ENCODE measurements at regions not wholly inside any gene's neighbourhood (a gene's known extent, or its start where the extent isn't known, plus 50 kb on each side); places are given as distances from the start of the nearest gene placed in this dataset.

- no peaks in the 10 kb centered on the region for H3K9me2 ChIP-seq (replicated peaks; ENCODE audit: insufficient read depth, low read length)
- no peak for TF ChIP-seq CTCF (IDR thresholded peaks at IDR 0.05; ENCODE audit: low read length)
- no peak for TF ChIP-seq EZH2phosphoT487 (IDR thresholded peaks at IDR 0.05; ENCODE audit: low read length)
- no peak for TF ChIP-seq EZH2 (optimal IDR thresholded peaks at IDR 0.05; ENCODE audit: low read depth, low read length)
- no peaks in the 10 kb centered on the region for H4K20me1 ChIP-seq (ENCODE audit: insufficient read depth, low read length)
- no peak overlapping the region for H3K27ac ChIP-seq (ENCODE audit: low read length)
- H3K4me1 ChIP-seq (ENCODE audit: low read length): no peaks in the 10 kb centered on the region
- H3K9ac ChIP-seq (ENCODE audit: low read length): no peak overlapping the region
- no peaks in the 10 kb centered on the region for H3K9me3 ChIP-seq (replicated peaks; ENCODE audit: insufficient read depth, low read length)
- H3K36me3 ChIP-seq (replicated peaks; ENCODE audit: insufficient read depth, low read length): no peaks in the 10 kb centered on the region
- no peaks in the 10 kb centered on the region for H3F3A ChIP-seq (ENCODE audit: insufficient read depth, low read length)
- no peak overlapping the region for H2AFZ ChIP-seq (ENCODE audit: low read length)
- no peaks in the 10 kb centered on the region for H3K79me2 ChIP-seq (ENCODE audit: low read length)
- no peaks in the 10 kb centered on the region for H3K27me3 ChIP-seq (replicated peaks; ENCODE audit: insufficient read depth, low read length)
- no peak overlapping the region for H3K4me2 ChIP-seq (ENCODE audit: low read depth, low read length)
- no peak overlapping the region for H3K4me3 ChIP-seq (ENCODE audit: low read length)
- no peak for DNase-seq
Observed at GRCh38 chr22:47563406-47564157, 801.1 kb downstream of the TBC1D22A start.

- H3K9me3 ChIP-seq (replicated peaks; ENCODE audit: insufficient read depth, low read length): no peaks in the 10 kb centered on the region
- no peak for DNase-seq
- H3K27me3 ChIP-seq (replicated peaks; ENCODE audit: insufficient read depth, low read length): no peaks in the 10 kb centered on the region
Observed at GRCh38 chr22:47561766-47562165, 799.3 kb downstream of the TBC1D22A start.

GRCh38 chr22:47561115-47561675 lies 798.7 kb downstream of the TBC1D22A start:
- no peaks in the 10 kb centered on the region for H3K9me3 ChIP-seq (replicated peaks; ENCODE audit: insufficient read depth, low read length)
- no peak for TF ChIP-seq EZH2phosphoT487 (IDR thresholded peaks at IDR 0.05; ENCODE audit: low read length)
- no peak for TF ChIP-seq EZH2 (optimal IDR thresholded peaks at IDR 0.05; ENCODE audit: low read depth, low read length)
- TF ChIP-seq CTCF (IDR thresholded peaks at IDR 0.05; ENCODE audit: low read length): no peak

More at GRCh38 chr22:47561766-47562165, 799.3 kb downstream of the TBC1D22A start:
- Histone ChIP-seq H3F3A (ENCODE audit: insufficient read depth, low read length) (no peaks in the 10 kb centered on the region), H4K20me1 (ENCODE audit: insufficient read depth, low read length) (no peaks in the 10 kb centered on the region), H3K9me2 (replicated peaks; ENCODE audit: insufficient read depth, low read length) (no peaks in the 10 kb centered on the region), H3K79me2 (ENCODE audit: low read length) (no peaks in the 10 kb centered on the region), H3K9ac (ENCODE audit: low read length) (no peak overlapping the region), H3K27ac (ENCODE audit: low read length) (no peak overlapping the region), H3K4me1 (ENCODE audit: low read length) (no peaks in the 10 kb centered on the region), H3K4me3 (ENCODE audit: low read length) (no peak overlapping the region), H3K4me2 (ENCODE audit: low read depth, low read length) (no peak overlapping the region), H3K36me3 (replicated peaks; ENCODE audit: insufficient read depth, low read length) (no peaks in the 10 kb centered on the region), H2AFZ (ENCODE audit: low read length) (no peak overlapping the region)
- no peak for TF ChIP-seq EZH2phosphoT487 (IDR thresholded peaks at IDR 0.05; ENCODE audit: low read length)
- TF ChIP-seq CTCF (IDR thresholded peaks at IDR 0.05; ENCODE audit: low read length): no peak
- TF ChIP-seq EZH2 (optimal IDR thresholded peaks at IDR 0.05; ENCODE audit: low read depth, low read length): no peak

More at GRCh38 chr22:47561115-47561675, 798.7 kb downstream of the TBC1D22A start:
- H3K9ac ChIP-seq (ENCODE audit: low read length): no peak overlapping the region
- no peak overlapping the region for H2AFZ ChIP-seq (ENCODE audit: low read length)
- H4K20me1 ChIP-seq (ENCODE audit: insufficient read depth, low read length): no peaks in the 10 kb centered on the region
- H3K4me3 ChIP-seq (ENCODE audit: low read length): no peak overlapping the region
- H3F3A ChIP-seq (ENCODE audit: insufficient read depth, low read length): no peaks in the 10 kb centered on the region
- H3K27me3 ChIP-seq (replicated peaks; ENCODE audit: insufficient read depth, low read length): no peaks in the 10 kb centered on the region
- no peak overlapping the region for H3K4me2 ChIP-seq (ENCODE audit: low read depth, low read length)
- DNase-seq: no peak
- H3K27ac ChIP-seq (ENCODE audit: low read length): no peak overlapping the region
- H3K36me3 ChIP-seq (replicated peaks; ENCODE audit: insufficient read depth, low read length): no peaks in the 10 kb centered on the region
- H3K79me2 ChIP-seq (ENCODE audit: low read length): no peaks in the 10 kb centered on the region
- no peaks in the 10 kb centered on the region for H3K4me1 ChIP-seq (ENCODE audit: low read length)
- H3K9me2 ChIP-seq (replicated peaks; ENCODE audit: insufficient read depth, low read length): no peaks in the 10 kb centered on the region

All from MM.1S (cell line).